ENCODE measurements at regions not wholly inside any gene's neighbourhood (a gene's known extent, or its start where the extent isn't known, plus 50 kb on each side); places are given as distances from the start of the nearest gene placed in this dataset.
"Not testable (repeated sequence)": the region's sequence is repeated elsewhere in the genome, so short reads cannot be mapped to it uniquely, and the experiment has no call there.

DNA sequence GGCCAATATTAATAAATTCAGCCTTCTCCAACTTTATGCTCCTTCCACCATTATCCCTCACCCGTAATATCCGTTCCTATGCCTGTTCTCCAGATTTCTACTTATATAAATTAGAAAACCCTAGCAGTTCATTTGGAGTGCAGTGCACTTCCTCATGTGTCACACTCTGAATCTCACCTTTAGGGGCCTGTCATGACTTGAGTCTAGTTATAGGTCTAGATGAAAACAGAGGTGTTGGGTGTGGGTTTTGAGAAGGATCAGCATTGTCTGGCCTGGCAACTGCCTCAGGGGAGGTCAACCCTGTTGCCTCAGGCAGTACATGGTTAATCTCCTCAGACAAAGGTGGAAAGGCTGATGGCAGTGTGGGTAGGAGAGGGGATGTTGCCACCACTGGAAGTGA is 876.8 kb downstream of the FAT4 start:
- no peaks in the 10 kb centered on the region for H3K4me1 ChIP-seq
- H3K9ac ChIP-seq, result no peak overlapping the region
- no peaks in the 10 kb centered on the region for H3K27me3 ChIP-seq
- no peaks in the 10 kb centered on the region for H3K9me3 ChIP-seq
- H3K36me3 ChIP-seq, result no peaks in the 10 kb centered on the region
- H3K27ac ChIP-seq, result no peak overlapping the region
- no peak overlapping the region for H3K4me3 ChIP-seq
- H4K20me1 ChIP-seq, result no peaks in the 10 kb centered on the region
- no peak for TF ChIP-seq Cebpa-rat (IDR thresholded peaks at IDR 0.05)
- H3K4me2 ChIP-seq, result no peak overlapping the region

DNA sequence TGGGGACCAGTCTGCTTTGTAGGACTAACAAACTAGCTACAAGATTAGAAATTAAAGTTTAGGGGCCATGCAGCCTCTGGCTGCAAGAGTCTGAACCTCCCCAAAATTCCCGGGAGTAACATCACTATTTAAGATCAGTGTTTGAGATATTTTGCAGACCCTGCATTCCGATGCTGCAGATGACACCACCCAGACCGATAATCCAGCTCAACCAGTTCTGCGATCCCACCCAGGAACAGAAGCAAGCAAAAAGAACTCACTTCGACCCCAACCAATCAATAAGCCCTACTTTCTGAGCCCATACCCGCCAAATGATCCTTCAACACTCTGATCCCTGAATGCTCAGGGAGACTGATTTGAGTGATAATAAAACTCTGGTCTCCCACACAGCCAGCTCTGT is 877.8 kb downstream of the FAT4 start:
- Histone ChIP-seq H3K4me3 (no peak overlapping the region), H3K9me3 (no peaks in the 10 kb centered on the region), H4K20me1 (no peaks in the 10 kb centered on the region), H3K27ac (no peak overlapping the region), H3K4me2 (no peak overlapping the region), H3K9ac (no peak overlapping the region), H3K4me1 (no peaks in the 10 kb centered on the region), H3K36me3 (no peaks in the 10 kb centered on the region), H3K27me3 (no peaks in the 10 kb centered on the region)
- TF ChIP-seq Cebpa-rat (IDR thresholded peaks at IDR 0.05), result no peak

DNA sequence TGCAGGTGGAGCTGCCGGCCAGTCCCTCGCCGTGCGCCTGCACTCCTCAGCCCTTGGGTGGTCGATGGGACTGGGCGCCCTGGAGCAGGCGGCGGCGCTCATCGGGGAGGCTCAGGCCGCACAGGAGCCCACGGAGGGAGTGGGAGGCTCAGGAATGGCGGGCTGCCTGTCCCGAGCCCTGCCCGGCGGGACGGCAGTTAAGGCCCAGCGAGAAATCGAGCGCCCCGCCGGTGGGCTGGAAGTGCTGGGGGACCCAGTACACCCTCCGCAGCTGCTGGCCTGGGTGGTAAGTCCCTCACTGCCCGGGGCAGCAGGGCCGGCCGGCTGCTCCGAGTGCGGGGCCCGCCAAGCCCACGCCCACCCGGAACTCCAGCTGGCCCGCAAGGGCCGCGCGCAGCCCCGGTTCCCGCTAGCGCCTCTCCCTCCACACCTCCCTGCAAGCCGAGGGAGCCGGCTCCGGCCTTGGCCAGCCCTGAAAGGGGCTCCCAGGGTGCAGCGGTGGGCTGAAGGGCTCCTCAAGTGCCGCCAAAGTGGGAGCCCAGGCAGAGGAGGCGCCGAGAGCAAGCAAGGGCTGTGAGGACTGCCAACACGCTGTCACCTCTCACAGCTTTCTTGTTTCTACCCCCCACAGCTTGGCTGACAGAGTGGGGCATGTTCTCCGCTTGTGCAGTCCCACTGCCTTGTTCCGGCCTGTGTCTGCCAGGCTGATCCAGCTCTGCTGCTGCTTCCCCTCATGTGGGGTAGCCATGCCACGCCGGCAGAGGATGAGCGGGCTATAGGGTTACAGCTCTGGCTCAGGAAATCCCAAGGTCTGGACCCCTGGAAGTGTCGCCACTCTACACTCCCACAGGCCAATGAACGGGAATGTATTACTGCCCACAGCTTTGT is 886.7 kb downstream of the FAT4 start:
- H3K9ac ChIP-seq, H3K4me2 ChIP-seq, H3K27ac ChIP-seq, H3K27me3 ChIP-seq, H3K36me3 ChIP-seq, H3K4me3 ChIP-seq, H3K4me1 ChIP-seq, H4K20me1 ChIP-seq: not testable (repeated sequence)
- H3K9me3 ChIP-seq, result peaks cover 10% of the 10 kb centered on the region

DNA sequence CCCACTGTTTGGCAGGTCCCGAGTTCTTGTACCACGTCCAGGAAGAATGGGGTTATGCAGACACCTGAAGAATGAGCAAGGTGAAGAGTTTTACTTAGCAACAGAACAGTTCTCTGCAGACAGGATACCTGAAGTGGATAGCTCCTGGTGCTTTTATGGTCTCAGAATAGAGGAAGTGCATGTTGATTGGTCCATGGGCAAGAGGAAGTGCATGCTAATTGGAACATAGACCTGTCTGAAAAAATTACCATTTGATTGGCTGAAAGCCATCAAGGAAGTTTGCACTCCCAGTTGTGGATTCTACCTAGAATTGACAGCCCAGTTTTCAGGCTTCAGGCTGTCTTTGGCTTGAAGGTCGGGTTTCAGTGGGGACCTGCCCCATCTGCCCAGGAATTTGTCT is 887.5 kb downstream of the FAT4 start:
- no peaks in the 10 kb centered on the region for H4K20me1 ChIP-seq
- no peaks in the 10 kb centered on the region for H3K27me3 ChIP-seq
- H3K4me2 ChIP-seq, result no peak overlapping the region
- H3K4me1 ChIP-seq, result no peaks in the 10 kb centered on the region
- H3K4me3 ChIP-seq, result no peak overlapping the region
- no peak overlapping the region for H3K9ac ChIP-seq
- TF ChIP-seq Cebpa-rat (IDR thresholded peaks at IDR 0.05), result no peak
- no peak overlapping the region for H3K27ac ChIP-seq
- H3K9me3 ChIP-seq, result peaks cover 10% of the 10 kb centered on the region
- H3K36me3 ChIP-seq, result no peaks in the 10 kb centered on the region

DNA sequence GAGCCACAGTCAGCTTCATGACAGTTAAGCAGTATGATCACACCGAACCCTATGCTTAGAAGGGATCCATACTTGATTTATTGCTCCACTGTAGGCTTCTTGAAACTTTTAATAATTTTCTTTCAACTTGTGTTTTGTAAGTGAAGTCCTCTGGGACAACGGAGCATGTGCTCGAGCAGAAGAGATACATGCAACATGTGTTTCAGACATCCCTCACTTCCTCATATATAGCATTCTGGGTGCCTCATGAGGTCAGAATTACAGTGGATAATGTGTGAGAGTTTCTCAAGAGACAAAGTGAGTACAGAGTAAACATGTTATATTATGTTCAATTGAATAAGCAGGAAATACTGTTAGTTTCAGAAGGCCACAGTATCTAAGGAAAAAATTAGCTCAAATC is 893.2 kb downstream of the FAT4 start:
- no peak overlapping the region for H3K4me2 ChIP-seq
- H3K27ac ChIP-seq, result no peak overlapping the region
- TF ChIP-seq Cebpa-rat (IDR thresholded peaks at IDR 0.05), result no peak
- H3K4me3 ChIP-seq, result no peak overlapping the region
- H3K27me3 ChIP-seq, result no peaks in the 10 kb centered on the region
- no peaks in the 10 kb centered on the region for H4K20me1 ChIP-seq
- H3K4me1 ChIP-seq, result no peaks in the 10 kb centered on the region
- H3K9me3 ChIP-seq, result no peaks in the 10 kb centered on the region
- no peak overlapping the region for H3K9ac ChIP-seq
- H3K36me3 ChIP-seq, result no peaks in the 10 kb centered on the region

DNA sequence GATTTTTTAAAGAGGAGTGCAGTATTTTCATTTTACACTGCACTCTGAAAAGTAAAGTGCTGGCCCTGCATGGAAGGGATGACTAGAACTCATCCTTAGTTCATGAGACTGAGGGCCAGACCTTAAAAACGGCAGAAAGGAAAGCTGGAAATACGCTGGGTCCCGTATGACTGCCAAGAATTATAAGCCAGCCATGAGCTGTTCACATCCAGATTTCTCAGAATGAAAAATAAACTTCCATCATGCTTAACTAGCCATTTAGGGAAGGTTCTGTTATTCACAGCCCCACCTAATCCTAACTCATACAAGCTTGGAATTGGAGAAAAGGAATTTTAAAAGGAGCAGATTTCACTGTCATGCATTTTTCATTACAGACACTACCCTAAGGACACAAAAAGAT is 894.4 kb downstream of the FAT4 start:
- Histone ChIP-seq H3K27me3 (no peaks in the 10 kb centered on the region), H3K4me2 (no peak overlapping the region), H3K9ac (no peak overlapping the region), H3K4me3 (no peak overlapping the region), H3K27ac (no peak overlapping the region), H3K36me3 (no peaks in the 10 kb centered on the region), H4K20me1 (no peaks in the 10 kb centered on the region), H3K4me1 (no peaks in the 10 kb centered on the region), H3K9me3 (no peaks in the 10 kb centered on the region)
- TF ChIP-seq Cebpa-rat (IDR thresholded peaks at IDR 0.05), result no peak

DNA sequence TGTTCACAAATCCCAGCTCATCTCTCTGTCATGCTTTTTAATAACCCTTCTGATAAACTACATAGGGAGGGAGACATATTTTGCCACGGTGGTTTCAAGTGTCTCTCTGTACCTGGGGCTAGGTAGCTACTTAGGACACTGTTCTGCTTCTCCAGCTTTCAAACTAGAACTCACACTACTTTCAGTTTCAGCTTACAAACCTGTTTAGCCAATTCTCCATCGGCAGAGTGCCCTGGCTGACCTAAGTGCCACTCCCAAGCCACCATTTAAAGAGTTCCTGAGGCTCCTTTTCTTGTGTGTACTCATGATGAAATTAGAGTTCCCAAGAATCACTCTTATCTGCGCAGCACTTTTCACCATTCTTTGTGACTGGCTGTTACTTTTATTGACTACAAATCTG is 899.2 kb downstream of the FAT4 start:
- Histone ChIP-seq H3K27me3 (no peaks in the 10 kb centered on the region), H3K4me1 (no peaks in the 10 kb centered on the region), H3K4me3 (no peak overlapping the region), H3K9me3 (no peaks in the 10 kb centered on the region), H4K20me1 (no peaks in the 10 kb centered on the region), H3K36me3 (no peaks in the 10 kb centered on the region), H3K27ac (no peak overlapping the region), H3K9ac (no peak overlapping the region), H3K4me2 (no peak overlapping the region)
- TF ChIP-seq Cebpa-rat (IDR thresholded peaks at IDR 0.05), result no peak

DNA sequence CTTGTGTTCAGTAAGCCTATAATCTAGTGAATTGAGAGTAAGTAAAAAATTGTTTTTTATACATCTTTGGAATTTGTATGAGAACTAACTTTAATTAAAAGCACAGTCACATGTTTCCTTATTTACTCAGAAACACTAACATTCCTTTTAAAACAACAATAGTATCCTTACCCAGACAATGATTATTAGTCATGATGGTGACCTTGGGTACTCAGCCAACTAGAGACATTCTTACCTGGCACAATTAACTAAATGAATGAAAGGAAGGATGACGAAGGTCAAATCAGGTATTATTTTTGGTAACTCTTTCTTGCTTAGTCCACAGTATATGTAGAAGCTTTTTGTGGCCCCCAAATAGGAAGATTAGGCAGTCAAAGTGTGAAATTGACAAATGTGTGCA is 901.0 kb downstream of the FAT4 start:
- Histone ChIP-seq H3K27ac (no peak overlapping the region), H4K20me1 (no peaks in the 10 kb centered on the region), H3K4me1 (no peaks in the 10 kb centered on the region), H3K27me3 (no peaks in the 10 kb centered on the region), H3K36me3 (no peaks in the 10 kb centered on the region), H3K9ac (no peak overlapping the region), H3K4me2 (no peak overlapping the region), H3K9me3 (no peaks in the 10 kb centered on the region), H3K4me3 (no peak overlapping the region)
- TF ChIP-seq Cebpa-rat (IDR thresholded peaks at IDR 0.05), result no peak

DNA sequence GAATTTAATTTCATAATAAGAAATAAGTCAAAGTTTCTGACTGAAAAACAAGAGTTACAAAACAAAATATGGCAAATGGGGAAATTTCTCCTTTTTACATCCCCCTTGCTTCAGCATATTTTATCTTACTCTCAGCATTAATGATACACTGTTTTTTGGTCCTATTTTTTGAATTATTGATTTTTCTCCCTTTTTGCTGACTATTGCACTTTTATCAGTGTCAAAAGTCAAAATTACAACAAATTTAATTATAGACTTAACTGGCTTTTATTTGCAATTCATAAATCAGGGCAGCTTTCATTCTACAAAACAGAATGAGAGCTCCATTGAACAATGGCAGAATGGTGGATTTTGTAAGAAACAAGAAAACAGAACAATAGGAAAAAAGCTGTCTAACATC is 901.9 kb downstream of the FAT4 start:
- H3K27ac ChIP-seq, result no peak overlapping the region
- H3K27me3 ChIP-seq, result no peaks in the 10 kb centered on the region
- H3K9me3 ChIP-seq, result no peaks in the 10 kb centered on the region
- no peak for TF ChIP-seq Cebpa-rat (IDR thresholded peaks at IDR 0.05)
- no peaks in the 10 kb centered on the region for H3K4me1 ChIP-seq
- no peaks in the 10 kb centered on the region for H3K36me3 ChIP-seq
- H4K20me1 ChIP-seq, result no peaks in the 10 kb centered on the region
- no peak overlapping the region for H3K9ac ChIP-seq
- no peak overlapping the region for H3K4me3 ChIP-seq
- no peak overlapping the region for H3K4me2 ChIP-seq

DNA sequence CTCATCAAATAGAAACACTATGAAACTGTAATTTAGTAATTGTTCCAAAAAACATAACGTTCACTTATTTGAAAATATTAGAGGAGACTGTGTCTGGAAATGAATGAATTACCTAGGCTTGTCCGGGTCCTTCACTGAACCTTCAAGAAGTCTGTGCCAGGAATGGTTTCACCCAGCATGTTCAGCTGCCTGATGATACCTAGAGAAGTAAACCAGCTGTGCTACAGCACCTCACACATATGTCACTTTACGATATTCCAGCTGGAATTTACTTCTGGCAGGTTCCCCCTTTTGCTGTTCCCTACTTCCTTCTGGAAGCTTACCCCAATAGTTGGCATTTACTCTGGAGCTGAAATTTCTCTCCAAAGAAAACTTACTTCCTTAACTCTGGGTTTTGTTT is 906.5 kb downstream of the FAT4 start:
- H3K9me3 ChIP-seq, result no peaks in the 10 kb centered on the region
- H4K20me1 ChIP-seq, result no peaks in the 10 kb centered on the region
- no peaks in the 10 kb centered on the region for H3K27me3 ChIP-seq
- no peak for TF ChIP-seq Cebpa-rat (IDR thresholded peaks at IDR 0.05)
- no peak overlapping the region for H3K4me3 ChIP-seq
- H3K36me3 ChIP-seq, result no peaks in the 10 kb centered on the region
- no peak overlapping the region for H3K4me2 ChIP-seq
- H3K9ac ChIP-seq, result no peak overlapping the region
- no peak overlapping the region for H3K27ac ChIP-seq
- H3K4me1 ChIP-seq, result no peaks in the 10 kb centered on the region

Data from BLaER1 (cell line).